Stimulated activated naive CD8-positive, alpha-beta T cell treated with anti-CD3 and anti-CD28 coated beads, Interleukin-15, Interleukin-2, amounts not matched to agents 100 U/mL and 50 U/mL, for 24 hours (primary cell): ENCODE measurements at regions not wholly inside any gene's neighbourhood (a gene's known extent, or its start where the extent isn't known, plus 50 kb on each side); places are given as distances from the start of the nearest gene placed in this dataset.

Experiments
- ATAC-seq: fragments of 150-1000 bp; cut with Tn5 transposase; one replicate; pipeline ENCODE4 v1.10.0; 2021
- DNase-seq: peaks from one replicate; pipeline ENCODE4 v3.0.0; 2021

DNA sequence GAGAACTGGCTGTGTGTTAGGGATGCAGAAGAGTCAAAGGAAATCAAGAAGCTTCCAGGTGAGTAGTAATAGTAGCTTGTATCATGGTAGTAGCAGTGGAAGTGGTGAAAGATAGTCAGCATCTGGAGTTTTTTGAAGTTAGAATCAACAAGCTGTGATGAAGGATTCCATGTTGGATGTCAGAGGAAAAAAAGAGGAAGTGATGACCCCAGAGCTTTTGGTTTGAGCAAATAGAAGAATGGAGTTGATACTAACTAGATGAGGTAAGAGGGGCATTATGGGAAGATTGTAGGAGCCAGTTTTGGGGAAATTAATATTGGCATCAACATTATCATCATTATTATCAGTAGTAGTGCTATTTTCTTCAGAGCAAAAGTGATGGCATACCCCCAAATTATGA lies 542.2 kb downstream of the XIRP2 start:
- DNase-seq (no peak), ATAC-seq (no peak)

GRCh38 chr2:167424803-167425755 lies 536.8 kb downstream of the XIRP2 start:
- ATAC-seq (no peak), DNase-seq (no peak)

DNA sequence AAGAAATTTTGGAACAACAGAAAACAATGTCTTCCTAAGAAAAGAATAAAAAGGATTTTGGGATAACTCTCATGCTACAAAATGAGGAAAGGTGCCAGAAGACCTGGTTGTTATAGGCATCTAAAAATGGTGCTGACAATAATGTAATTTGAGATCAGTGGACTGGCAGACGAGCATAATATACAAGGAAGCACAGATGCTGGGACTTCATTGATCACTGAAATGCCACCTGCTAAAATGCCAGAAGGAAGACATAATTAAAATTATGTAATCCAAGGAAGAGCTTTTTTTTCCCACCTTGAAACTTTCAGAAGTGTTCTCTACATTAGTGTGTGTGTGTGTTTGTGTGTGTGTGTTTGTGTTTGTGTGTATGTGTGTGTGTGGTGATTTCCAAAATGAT lies 535.9 kb downstream of the XIRP2 start:
- ATAC-seq, result no peak
- DNase-seq, result no peak

- DNase-seq, result no peak
- no peak for ATAC-seq
Measured at GRCh38 chr2:167423731-167424130, 535.5 kb downstream of the XIRP2 start.

DNA sequence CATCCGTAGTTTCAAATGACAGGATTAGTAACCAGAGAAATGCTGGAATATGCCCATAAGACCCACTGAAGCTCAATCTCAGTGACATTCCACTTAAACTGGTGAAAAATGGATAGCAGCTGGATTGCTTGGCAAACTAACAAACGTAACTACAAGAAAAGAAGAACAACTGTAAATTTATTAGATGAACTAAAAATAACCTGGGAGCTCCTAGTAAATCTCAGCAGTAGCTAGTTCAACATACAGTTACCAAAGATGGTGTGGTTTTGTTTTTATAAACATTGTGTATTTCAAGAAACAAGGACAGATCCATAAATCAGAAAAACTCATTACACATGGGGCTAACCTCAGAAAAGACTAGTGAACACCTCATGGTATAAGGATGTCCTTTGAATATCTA lies 531.9 kb downstream of the XIRP2 start:
- no peak for ATAC-seq

GRCh38 chr2:167415068-167415467 lies 526.8 kb downstream of the XIRP2 start:
- DNase-seq, result no peak
- no peak for ATAC-seq

More for the DNA sequence above, 531.9 kb downstream of the XIRP2 start:
- DNase-seq, result no peak

GRCh38 chr2:167411367-167411766 lies 523.1 kb downstream of the XIRP2 start:
- DNase-seq (no peak), ATAC-seq (no peak)

GRCh38 chr2:167406558-167406957 lies 518.3 kb downstream of the XIRP2 start:
- DNase-seq (no peak), ATAC-seq (no peak)

GRCh38 chr2:167404627-167405284 lies 516.5 kb downstream of the XIRP2 start:
- no peak for ATAC-seq
- no peak for DNase-seq

GRCh38 chr2:167401309-167401708 lies 513.0 kb downstream of the XIRP2 start:
- ATAC-seq (no peak), DNase-seq (no peak)

GRCh38 chr2:167400546-167400945 lies 512.3 kb downstream of the XIRP2 start:
- ATAC-seq, result no peak
- no peak for DNase-seq

DNA sequence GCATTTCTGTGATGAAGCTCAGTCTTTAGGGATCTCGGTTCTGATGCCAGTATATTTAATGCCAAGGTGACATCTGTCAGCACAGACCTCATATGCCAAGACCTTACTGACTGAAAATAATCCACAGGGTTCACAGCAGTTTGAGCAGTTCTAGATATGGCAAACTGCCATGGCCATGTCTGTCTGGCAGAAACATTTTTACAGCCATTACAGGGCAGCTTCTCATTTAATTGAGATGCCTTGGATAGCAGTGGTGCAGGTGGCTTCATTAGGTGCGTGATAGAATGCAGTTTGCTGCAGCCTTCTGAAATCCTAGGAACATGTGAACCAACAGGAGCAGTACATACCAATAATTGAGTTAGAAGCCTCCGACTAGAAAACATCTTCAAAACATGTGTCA lies 510.6 kb downstream of the XIRP2 start:
- ATAC-seq, result no peak
- DNase-seq, result no peak

GRCh38 chr2:167388901-167389300 lies 500.6 kb downstream of the XIRP2 start:
- DNase-seq (no peak), ATAC-seq (no peak)

DNA sequence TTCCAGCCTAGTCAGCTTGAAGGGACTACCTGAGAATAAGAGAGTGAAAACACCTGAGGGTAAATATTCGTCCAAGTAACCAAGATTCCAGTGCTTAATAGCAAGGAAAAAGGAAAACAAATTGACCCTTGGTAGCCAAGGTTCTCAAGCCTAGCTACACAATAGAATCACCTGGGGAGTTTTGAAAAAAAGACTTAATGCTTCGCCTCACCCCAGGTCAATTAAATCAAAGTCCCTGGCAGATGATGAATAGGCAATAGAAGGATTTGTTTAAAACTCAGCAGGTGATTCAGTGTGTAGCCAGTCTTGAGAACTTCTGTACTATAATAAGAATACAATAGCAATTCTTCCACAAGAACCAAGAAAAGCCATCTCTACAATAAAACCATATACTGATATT lies 500.2 kb downstream of the XIRP2 start:
- ATAC-seq (no peak), DNase-seq (no peak)

GRCh38 chr2:167386694-167387093 lies 498.4 kb downstream of the XIRP2 start:
- ATAC-seq, result no peak
- DNase-seq, result no peak

DNA sequence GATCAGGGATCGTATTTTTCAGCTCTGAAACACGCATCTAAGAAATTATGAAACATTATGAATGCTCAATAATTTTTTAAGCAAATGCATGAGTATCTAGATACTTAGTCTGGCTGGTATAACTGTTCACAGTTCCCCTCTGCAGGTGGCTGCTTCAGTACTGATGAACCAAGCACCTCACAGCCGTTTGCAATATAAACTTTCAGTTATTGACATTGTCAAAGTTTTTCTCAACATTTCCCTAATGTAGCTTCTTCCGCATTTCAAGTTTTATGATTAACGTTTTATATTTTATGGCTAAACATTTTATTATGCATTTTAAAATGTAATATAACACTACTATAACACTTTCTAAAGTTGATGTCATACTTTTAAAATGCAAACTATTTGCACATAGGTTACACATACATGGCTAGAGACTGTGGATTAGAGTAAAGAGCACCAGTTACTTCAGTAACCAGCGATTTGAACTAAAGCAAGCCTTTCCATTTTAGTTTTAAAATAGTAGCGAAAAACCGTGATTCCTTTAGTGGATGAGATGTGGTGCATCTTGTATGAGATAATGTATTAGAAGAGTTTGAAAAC lies 495.4 kb downstream of the XIRP2 start:
- ATAC-seq (no peak), DNase-seq (no peak)

DNA sequence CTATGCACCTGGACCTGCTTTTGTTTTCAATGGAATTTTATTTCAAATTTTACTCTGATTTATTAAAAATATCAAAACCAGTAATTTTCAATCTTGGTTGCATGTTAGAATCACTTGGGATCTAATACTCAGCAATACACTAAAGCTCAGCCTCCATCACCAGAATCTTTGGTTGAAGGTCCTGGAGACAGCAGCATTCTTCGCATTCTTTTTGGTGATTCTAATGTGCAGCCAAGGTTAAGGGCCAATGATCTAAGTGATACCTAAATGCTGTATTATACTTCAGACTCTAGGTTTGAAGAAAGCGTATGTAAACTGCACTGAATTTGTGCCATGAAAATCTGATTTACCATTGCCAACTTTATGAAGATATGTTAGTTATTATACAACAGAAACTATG lies 493.1 kb downstream of the XIRP2 start:
- DNase-seq (no peak), ATAC-seq (no peak)

DNA sequence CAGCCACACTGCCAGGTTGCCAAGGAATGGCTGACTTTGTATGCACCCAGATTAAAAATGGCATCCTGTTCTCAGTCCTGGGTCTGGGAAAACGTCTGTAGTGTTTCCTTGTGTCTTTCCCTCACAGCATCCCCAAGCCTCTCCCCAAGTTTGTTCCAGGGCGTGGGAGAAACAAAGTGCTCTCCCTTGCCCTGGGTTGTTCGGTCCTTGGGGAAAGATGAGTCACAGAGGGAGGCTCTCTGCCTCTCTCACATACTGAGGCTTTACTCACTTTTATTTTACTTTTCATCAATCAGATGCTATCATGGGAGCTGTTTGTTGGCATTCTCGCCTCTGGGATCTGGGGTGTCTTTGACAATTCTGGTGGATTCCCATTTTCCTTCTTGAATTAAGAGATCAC lies 492.3 kb downstream of the XIRP2 start:
- DNase-seq (no peak), ATAC-seq (no peak)

DNA sequence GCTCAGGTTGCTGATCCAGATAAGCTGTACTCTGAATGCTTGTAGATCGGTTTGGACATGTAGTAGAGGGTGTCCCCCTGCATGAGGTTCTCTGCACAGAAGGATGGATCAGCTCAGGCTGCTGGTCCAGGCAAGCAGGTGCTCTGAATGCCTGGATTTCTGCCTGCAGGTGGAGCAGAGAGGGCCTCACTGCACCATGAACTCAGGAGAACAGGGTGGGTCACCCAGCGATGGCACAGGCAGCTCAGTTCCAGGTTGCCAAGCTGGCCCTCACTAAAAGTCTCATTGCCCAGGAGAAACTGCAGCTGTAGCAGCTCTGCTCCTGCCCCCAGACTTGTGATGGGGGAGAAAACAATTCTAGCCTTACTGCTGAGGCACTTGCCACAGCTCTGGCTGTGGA lies 491.8 kb downstream of the XIRP2 start:
- no peak for ATAC-seq

DNA sequence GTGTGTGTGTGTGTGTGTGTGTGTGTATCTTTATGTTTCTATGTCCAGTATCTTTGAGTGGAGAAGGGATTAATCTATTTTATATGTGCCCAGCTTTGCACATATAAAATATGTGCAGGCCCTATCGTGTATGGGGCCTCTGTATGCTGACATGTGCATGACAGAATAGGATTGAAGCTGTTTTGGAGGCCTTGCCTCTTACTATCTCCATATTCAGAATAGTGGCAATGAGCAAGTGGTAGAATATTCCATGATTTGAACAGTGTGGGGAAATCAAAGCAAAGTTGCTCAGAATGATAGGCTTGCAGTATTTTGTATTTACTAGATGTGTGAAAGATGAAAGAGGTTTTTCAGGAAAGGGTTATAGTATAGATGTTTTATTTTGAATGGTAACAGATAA lies 480.8 kb downstream of the XIRP2 start:
- DNase-seq (no peak), ATAC-seq (no peak)

More for the DNA sequence above, 491.8 kb downstream of the XIRP2 start:
- DNase-seq, result no peak

DNA sequence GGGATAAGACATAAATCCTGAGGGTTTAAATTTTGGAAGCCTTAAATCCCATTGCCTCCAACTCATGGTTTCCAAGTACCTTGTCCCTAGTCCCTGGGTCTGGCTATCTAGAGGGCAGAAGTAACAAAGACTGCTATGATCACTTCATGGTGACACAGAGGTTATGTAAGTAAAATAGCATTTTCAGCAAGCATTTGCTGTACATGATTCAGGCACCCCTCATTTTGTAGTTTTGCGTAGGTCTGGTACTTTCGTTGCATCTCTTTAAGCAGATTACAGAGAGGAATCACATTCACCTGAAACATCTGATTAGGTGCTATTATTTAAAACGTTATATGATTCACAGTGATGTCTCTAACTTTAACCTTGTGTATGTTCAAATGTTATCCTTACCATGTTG lies 480.1 kb downstream of the XIRP2 start:
- ATAC-seq (no peak), DNase-seq (no peak)

GRCh38 chr2:167365216-167365615 lies 476.9 kb downstream of the XIRP2 start:
- DNase-seq (no peak), ATAC-seq (no peak)

GRCh38 chr2:167361426-167361825 lies 473.1 kb downstream of the XIRP2 start:
- no peak for ATAC-seq
- no peak for DNase-seq
